ENCODE measurements at regions not wholly inside any gene's neighbourhood (a gene's known extent, or its start where the extent isn't known, plus 50 kb on each side); places are given as distances from the start of the nearest gene placed in this dataset.

GRCh38 chr4:140252742-140253555 is 99.0 kb upstream of the MAML3 start:
- no peak for TF ChIP-seq POLR2A (IDR thresholded peaks at IDR 0.05)
- TF ChIP-seq, protein P1, sequence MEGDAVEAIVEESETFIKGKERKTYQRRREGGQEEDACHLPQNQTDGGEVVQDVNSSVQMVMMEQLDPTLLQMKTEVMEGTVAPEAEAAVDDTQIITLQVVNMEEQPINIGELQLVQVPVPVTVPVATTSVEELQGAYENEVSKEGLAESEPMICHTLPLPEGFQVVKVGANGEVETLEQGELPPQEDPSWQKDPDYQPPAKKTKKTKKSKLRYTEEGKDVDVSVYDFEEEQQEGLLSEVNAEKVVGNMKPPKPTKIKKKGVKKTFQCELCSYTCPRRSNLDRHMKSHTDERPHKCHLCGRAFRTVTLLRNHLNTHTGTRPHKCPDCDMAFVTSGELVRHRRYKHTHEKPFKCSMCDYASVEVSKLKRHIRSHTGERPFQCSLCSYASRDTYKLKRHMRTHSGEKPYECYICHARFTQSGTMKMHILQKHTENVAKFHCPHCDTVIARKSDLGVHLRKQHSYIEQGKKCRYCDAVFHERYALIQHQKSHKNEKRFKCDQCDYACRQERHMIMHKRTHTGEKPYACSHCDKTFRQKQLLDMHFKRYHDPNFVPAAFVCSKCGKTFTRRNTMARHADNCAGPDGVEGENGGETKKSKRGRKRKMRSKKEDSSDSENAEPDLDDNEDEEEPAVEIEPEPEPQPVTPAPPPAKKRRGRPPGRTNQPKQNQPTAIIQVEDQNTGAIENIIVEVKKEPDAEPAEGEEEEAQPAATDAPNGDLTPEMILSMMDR (IDR thresholded peaks at IDR 0.05): peak; percentile 75 to 99
- peak in 1 of 3 donors; percentile 5 for TF ChIP-seq POLR2AphosphoS5 (IDR thresholded peaks at IDR 0.05)
- TF ChIP-seq EP300 (IDR thresholded peaks at IDR 0.05): no peak
